Breast epithelium (tissue), 4 donors: ENCODE measurements at regions not wholly inside any gene's neighbourhood (a gene's known extent, or its start where the extent isn't known, plus 50 kb on each side); places are given as distances from the start of the nearest gene placed in this dataset.

Source experiments
- DNase-seq, 2 donors: peaks; one replicate each; pipeline ENCODE4 v3.0.0-alpha.2; 2019; ENCODE audit warnings: low spot score in 2 of 2
- H3K27ac ChIP-seq, 2 donors: fragments of 200-600 bp; sonication (generic) in 1 of 2; one replicate each; pipeline ENCODE4 v1.5.1; 2016 to 2019; ENCODE audit warnings: mild to moderate bottlenecking in 1 of 2
- H3K27me3 ChIP-seq, 2 donors: fragments of 200-600 bp; sonication (generic) in 1 of 2; one replicate each; pipeline versions ENCODE4 v1.5.1 to v1.6.0; 2017 to 2019; ENCODE audit warnings: control low read depth in 1 of 2, mild to moderate bottlenecking in 1 of 2
- H3K36me3 ChIP-seq: fragments of 200-600 bp; one replicate; pipeline ENCODE4 v1.5.1; 2019
- H3K4me1 ChIP-seq, 2 donors: fragments of 200-600 bp; sonication (generic); one replicate each; pipeline ENCODE4 v1.5.1; 2016 to 2019; ENCODE audit warnings: control low read depth in 1 of 2
- H3K4me3 ChIP-seq, 3 donors: fragments of 200-600 bp; sonication (generic); 1 replicate in 2 of 3; 2 replicates in 1 of 3; pipeline ENCODE4 v1.5.1; 2016 to 2019; ENCODE audit warnings: mild to moderate bottlenecking in 3 of 3, moderate library complexity in 2 of 3
- H3K9me3 ChIP-seq, 2 donors: fragments of 200-600 bp; sonication (generic) in 1 of 2; one replicate each; pipeline ENCODE4 v1.5.1; 2016 to 2019; ENCODE audit warnings: control low read depth in 1 of 2
- POLR2A ChIP-seq: fragments of 450-650 bp; IDR thresholded peaks from one replicate; pipeline ENCODE4 v1.6.1; 2016; ENCODE audit warnings: antibody characterized with exemption, mild to moderate bottlenecking, moderate library complexity
- POLR2AphosphoS5 ChIP-seq, 3 donors: sonication (generic); formaldehyde crosslinking; IDR thresholded peaks; one replicate each; pipeline ENCODE4 v1.6.1; 2017; ENCODE audit warnings: antibody characterized with exemption in 3 of 3
- intact Hi-C: fragments of 100-400 bp; cut with DNase I; formaldehyde crosslinking; loops from one replicate; pipeline ENCODE4 v1.15.1; 2023; ENCODE audit warnings: low total_unique reads
- TF ChIP-seq, protein P1 (sequence below), 3 donors: fragments of 450-650 bp; IDR thresholded peaks; one replicate each; pipeline ENCODE4 v1.5.1; 2016 to 2017; ENCODE audit warnings: antibody characterized with exemption in 3 of 3, mild to moderate bottlenecking in 3 of 3, moderate library complexity in 3 of 3

DNA sequence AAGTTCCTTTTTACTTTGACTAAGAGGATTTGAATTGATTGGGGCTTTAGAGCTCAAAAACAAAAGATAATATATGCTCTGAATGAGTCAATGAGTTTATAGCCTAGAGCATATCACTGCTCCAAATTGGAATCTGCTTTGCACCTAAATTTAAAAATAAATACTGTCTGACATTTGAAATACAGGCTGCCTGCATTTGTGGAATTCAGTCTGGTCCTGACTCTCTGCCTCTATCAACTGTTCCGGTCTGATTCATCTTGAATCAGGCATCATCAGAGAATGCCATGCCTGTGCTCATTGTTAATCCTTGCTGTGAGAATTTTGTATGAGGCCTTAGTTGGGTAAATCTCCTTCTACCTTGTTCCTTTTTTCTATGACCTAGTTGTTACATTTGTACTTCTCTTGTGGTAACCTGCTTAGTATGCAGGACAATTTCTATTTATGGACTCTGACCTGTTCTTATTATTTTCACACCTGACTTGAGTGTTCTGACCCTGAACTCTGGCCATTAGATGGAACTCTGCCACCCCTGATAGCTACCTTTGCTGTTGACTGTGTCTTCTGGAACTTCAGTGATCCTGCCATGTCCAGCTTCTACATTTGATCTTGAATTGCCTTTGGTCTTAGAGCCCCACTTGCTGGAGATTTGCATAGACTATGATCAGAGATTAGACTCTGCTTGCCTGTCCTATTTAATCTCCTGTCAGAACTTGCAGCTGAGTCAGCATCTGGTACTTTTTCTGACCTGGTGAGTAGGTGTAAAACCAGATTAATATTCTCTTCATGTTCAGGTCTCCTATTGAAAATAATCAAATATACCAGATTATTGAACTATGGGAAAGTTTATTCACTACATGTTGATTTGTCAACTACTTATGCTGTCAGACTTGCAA, 442.7 kb upstream of the HS3ST5 start:
- TF ChIP-seq, protein P1, sequence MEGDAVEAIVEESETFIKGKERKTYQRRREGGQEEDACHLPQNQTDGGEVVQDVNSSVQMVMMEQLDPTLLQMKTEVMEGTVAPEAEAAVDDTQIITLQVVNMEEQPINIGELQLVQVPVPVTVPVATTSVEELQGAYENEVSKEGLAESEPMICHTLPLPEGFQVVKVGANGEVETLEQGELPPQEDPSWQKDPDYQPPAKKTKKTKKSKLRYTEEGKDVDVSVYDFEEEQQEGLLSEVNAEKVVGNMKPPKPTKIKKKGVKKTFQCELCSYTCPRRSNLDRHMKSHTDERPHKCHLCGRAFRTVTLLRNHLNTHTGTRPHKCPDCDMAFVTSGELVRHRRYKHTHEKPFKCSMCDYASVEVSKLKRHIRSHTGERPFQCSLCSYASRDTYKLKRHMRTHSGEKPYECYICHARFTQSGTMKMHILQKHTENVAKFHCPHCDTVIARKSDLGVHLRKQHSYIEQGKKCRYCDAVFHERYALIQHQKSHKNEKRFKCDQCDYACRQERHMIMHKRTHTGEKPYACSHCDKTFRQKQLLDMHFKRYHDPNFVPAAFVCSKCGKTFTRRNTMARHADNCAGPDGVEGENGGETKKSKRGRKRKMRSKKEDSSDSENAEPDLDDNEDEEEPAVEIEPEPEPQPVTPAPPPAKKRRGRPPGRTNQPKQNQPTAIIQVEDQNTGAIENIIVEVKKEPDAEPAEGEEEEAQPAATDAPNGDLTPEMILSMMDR (IDR thresholded peaks at IDR 0.05): no peak
- no peak for TF ChIP-seq POLR2A
- no peak for DNase-seq
- Histone ChIP-seq H3K4me1 (no peaks in the 10 kb centered on the region), H3K4me3 (no peak overlapping the region), H3K27me3 (no peaks in the 10 kb centered on the region), H3K36me3 (no peaks in the 10 kb centered on the region), H3K27ac (no peak overlapping the region), H3K9me3 (peaks cover 0 to 5% of the 10 kb centered on the region in 2 donors)
- intact Hi-C loops: no loop called here

DNA sequence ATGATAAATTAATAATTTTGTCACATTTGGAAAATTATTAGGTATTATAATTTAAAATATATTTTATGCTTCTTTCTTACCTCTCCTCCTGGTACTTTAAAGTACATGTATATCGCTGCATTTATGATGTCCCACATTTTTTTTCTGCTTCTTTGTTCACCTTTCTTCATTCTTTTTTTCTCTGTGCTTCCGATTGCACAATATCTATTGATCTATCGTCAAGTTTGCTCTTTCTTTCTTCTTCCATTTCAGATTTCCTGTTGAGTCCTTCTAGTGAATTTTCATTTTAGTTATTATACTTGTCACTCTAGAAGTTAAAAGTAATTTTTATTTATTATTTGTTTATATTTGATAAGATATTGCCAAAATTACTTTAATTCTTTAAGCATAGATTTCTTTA, 441.0 kb upstream of the HS3ST5 start:
- DNase-seq: no peak
- H3K9me3 ChIP-seq: peaks cover 0 to 5% of the 10 kb centered on the region in 2 donors
- no peaks in the 10 kb centered on the region for H3K4me1 ChIP-seq
- no peaks in the 10 kb centered on the region for H3K27me3 ChIP-seq
- H3K27ac ChIP-seq: no peak overlapping the region
- TF ChIP-seq POLR2AphosphoS5 (IDR thresholded peaks at IDR 0.05) (no peak), POLR2A (no peak)
- TF ChIP-seq, protein P1 (IDR thresholded peaks at IDR 0.05): no peak
- intact Hi-C loops: no loop called here
- H3K36me3 ChIP-seq: no peaks in the 10 kb centered on the region
- no peak overlapping the region for H3K4me3 ChIP-seq

DNA sequence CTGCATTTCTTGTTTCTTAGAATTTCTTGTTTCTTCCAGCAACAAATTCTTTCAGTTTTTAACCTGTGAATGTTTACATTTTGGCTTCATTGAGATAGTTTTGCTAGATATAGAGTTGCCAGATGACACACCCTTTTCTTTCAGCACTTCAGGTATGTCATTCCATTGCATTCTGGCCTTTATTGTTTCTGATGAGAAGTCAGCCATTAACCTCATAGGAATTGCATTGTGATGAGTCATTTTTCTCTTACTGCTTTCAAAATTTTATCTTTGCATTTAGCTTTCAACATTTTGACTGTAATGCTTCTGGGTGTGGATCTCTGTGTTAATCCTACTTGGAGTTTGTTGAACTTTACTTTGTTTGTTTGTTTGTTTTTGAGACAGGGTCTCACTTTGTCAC, 440.3 kb upstream of the HS3ST5 start:
- Histone ChIP-seq H3K27me3 (no peaks in the 10 kb centered on the region), H3K27ac (no peak overlapping the region), H3K4me1 (no peaks in the 10 kb centered on the region), H3K9me3 (peaks cover 0 to 5% of the 10 kb centered on the region in 2 donors), H3K36me3 (no peaks in the 10 kb centered on the region), H3K4me3 (no peak overlapping the region)
- TF ChIP-seq POLR2AphosphoS5 (IDR thresholded peaks at IDR 0.05): no peak
- TF ChIP-seq, protein P1 (IDR thresholded peaks at IDR 0.05): no peak
- no peak for TF ChIP-seq POLR2A
- intact Hi-C loops: no loop called here
- no peak for DNase-seq

DNA sequence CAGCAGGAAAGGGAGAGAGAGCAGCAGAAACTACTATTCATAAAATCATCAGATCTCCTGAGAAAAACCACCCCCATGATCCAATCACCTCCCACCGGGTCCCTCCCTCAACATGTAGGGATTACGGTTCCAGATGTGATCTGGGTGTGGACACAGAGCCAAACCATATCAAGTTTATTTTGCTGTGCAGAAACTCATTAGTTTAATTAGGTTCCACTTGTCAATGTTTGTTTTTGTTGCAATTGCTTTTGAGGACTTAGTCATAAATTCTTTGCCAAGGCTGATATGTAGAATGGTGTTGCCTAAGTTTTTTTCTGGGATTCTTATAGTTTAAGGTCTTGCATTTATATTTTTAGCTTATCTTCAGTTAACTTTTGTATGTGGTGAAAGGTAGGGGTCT, 422.0 kb upstream of the HS3ST5 start:
- H3K36me3 ChIP-seq: no peaks in the 10 kb centered on the region
- no peaks in the 10 kb centered on the region for H3K27me3 ChIP-seq
- H3K9me3 ChIP-seq: no peaks in the 10 kb centered on the region
- no peak for DNase-seq
- no peak overlapping the region for H3K4me3 ChIP-seq
- no peaks in the 10 kb centered on the region for H3K4me1 ChIP-seq
- no peak overlapping the region for H3K27ac ChIP-seq
- intact Hi-C loops: no loop called here
- TF ChIP-seq POLR2A (no peak), POLR2AphosphoS5 (IDR thresholded peaks at IDR 0.05) (no peak)
- TF ChIP-seq, protein P1 (IDR thresholded peaks at IDR 0.05): no peak

DNA sequence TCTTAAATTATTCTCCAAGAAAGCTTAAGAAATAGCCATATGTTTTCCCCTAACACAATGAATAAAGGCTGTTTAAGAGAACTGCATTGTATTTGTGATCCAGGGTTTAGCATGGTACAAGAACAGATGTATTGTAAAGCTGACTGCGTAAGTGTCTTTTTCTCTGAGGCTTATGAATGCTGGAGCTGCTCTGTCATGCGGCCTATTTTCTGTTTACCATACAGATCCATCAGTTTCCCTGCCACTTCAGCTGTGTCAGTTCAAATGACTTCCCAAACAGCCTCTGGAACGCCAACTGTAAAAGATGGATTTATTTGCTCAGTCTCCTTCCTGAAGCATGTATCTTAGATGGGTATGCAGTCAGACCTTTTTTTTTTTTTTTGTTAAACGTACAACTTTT, 419.3 kb upstream of the HS3ST5 start:
- Histone ChIP-seq H3K36me3 (no peaks in the 10 kb centered on the region), H3K27me3 (no peaks in the 10 kb centered on the region), H3K4me3 (no peak overlapping the region), H3K9me3 (no peaks in the 10 kb centered on the region), H3K4me1 (no peaks in the 10 kb centered on the region), H3K27ac (no peak overlapping the region)
- TF ChIP-seq, protein P1 (IDR thresholded peaks at IDR 0.05): no peak
- TF ChIP-seq POLR2AphosphoS5 (IDR thresholded peaks at IDR 0.05) (no peak), POLR2A (no peak)
- no peak for DNase-seq
- intact Hi-C loops: no loop called here
